Sigmoid colon (tissue), 4 donors: ENCODE measurements at regions not wholly inside any gene's neighbourhood (a gene's known extent, or its start where the extent isn't known, plus 50 kb on each side); places are given as distances from the start of the nearest gene placed in this dataset.

Experiments
- POLR2A ChIP-seq, 2 donors: fragments of 450-650 bp; IDR thresholded peaks; one replicate each; pipeline ENCODE4 v1.6.1; 2016; ENCODE audit warnings: antibody characterized with exemption in 2 of 2, mild to moderate bottlenecking in 2 of 2, moderate library complexity in 2 of 2
- POLR2AphosphoS5 ChIP-seq, 4 donors: sonication (generic); formaldehyde crosslinking; IDR thresholded peaks; one replicate each; pipeline ENCODE4 v1.6.1; 2017; ENCODE audit warnings: antibody characterized with exemption in 4 of 4
- TF ChIP-seq, protein P1 (sequence below), 4 experiments: fragments of 450-650 bp in 3 of 4; fragments of 200-600 bp in 1 of 4; IDR thresholded peaks; one replicate each; pipeline ENCODE4 v1.5.1; 2016 to 2019; ENCODE audit warnings: antibody characterized with exemption in 4 of 4, mild to moderate bottlenecking in 3 of 4, moderate library complexity in 2 of 4

DNA sequence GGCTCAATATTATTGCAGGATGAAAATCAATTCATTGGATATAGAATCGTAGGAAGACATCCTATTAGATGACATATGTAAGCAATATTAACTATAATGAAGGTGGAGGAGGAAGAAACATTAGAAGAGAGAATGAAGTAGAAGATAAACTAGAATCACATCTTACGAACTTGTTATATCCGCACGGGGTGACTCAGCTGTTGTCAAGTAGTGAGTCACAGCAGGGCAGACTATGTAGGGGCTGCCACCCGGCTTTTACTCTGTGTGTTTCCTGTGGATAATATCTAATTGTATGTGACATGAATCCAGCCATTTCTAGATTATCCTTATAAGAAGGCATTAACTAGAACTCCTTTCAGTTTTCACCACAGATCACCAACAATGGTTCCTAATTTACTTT is 520.2 kb downstream of the DOK5 start:
- TF ChIP-seq, protein P1, sequence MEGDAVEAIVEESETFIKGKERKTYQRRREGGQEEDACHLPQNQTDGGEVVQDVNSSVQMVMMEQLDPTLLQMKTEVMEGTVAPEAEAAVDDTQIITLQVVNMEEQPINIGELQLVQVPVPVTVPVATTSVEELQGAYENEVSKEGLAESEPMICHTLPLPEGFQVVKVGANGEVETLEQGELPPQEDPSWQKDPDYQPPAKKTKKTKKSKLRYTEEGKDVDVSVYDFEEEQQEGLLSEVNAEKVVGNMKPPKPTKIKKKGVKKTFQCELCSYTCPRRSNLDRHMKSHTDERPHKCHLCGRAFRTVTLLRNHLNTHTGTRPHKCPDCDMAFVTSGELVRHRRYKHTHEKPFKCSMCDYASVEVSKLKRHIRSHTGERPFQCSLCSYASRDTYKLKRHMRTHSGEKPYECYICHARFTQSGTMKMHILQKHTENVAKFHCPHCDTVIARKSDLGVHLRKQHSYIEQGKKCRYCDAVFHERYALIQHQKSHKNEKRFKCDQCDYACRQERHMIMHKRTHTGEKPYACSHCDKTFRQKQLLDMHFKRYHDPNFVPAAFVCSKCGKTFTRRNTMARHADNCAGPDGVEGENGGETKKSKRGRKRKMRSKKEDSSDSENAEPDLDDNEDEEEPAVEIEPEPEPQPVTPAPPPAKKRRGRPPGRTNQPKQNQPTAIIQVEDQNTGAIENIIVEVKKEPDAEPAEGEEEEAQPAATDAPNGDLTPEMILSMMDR (IDR thresholded peaks at IDR 0.05): no peak
- TF ChIP-seq POLR2A (IDR thresholded peaks at IDR 0.05) (no peak), POLR2AphosphoS5 (IDR thresholded peaks at IDR 0.05) (no peak)
